ENCODE measurements at regions not wholly inside any gene's neighbourhood (a gene's known extent, or its start where the extent isn't known, plus 50 kb on each side); places are given as distances from the start of the nearest gene placed in this dataset.

GRCh38 chr14:53655080-53655785 is 301.4 kb downstream of the BMP4 start:
- peaks cover 6% of the 10 kb centered on the region for H3K4me1 Mint-ChIP-seq (ENCODE audit: unreplicated experiment)
- H3K4me3 Mint-ChIP-seq = no peak overlapping the region
- no peak overlapping the region for H3K27ac Mint-ChIP-seq
- DNase-seq (ENCODE audit: extremely low spot score, unreplicated experiment) = no peak
- TF ChIP-seq CTCF (conservative IDR thresholded peaks at IDR 0.05) = no peak
- peaks cover 4% of the 10 kb centered on the region for H3K36me3 Mint-ChIP-seq
- H3K27me3 Mint-ChIP-seq = peaks cover 5% of the 10 kb centered on the region
- no peaks in the 10 kb centered on the region for H3K9me3 Mint-ChIP-seq

GRCh38 chr14:53652068-53652467 is 304.6 kb downstream of the BMP4 start:
- H3K27me3 Mint-ChIP-seq = peaks cover under 1% of the 10 kb centered on the region
- no peaks in the 10 kb centered on the region for H3K36me3 Mint-ChIP-seq
- peaks cover 1% of the 10 kb centered on the region for H3K4me1 Mint-ChIP-seq (ENCODE audit: unreplicated experiment)
- no peak overlapping the region for H3K27ac Mint-ChIP-seq
- H3K4me3 Mint-ChIP-seq = no peak overlapping the region
- no peak for DNase-seq (ENCODE audit: extremely low spot score, unreplicated experiment)
- TF ChIP-seq CTCF (conservative IDR thresholded peaks at IDR 0.05) = no peak
- H3K9me3 Mint-ChIP-seq = no peaks in the 10 kb centered on the region

GRCh38 chr14:53651096-53651740 is 305.4 kb downstream of the BMP4 start:
- H3K4me3 Mint-ChIP-seq = no peak overlapping the region

GRCh38 chr14:53646925-53647324 is 309.7 kb downstream of the BMP4 start:
- Mint-ChIP-seq H3K27me3 (no peaks in the 10 kb centered on the region), H3K4me3 (no peak overlapping the region), H3K4me1 (ENCODE audit: unreplicated experiment) (no peaks in the 10 kb centered on the region), H3K9me3 (no peaks in the 10 kb centered on the region), H3K36me3 (no peaks in the 10 kb centered on the region), H3K27ac (no peak overlapping the region)
- no peak for TF ChIP-seq CTCF (conservative IDR thresholded peaks at IDR 0.05)
- DNase-seq (ENCODE audit: extremely low spot score, unreplicated experiment) = no peak

More at GRCh38 chr14:53651096-53651740, 305.4 kb downstream of the BMP4 start:
- no peak for DNase-seq (ENCODE audit: extremely low spot score, unreplicated experiment)
- H3K27ac Mint-ChIP-seq = no peak overlapping the region
- no peaks in the 10 kb centered on the region for H3K36me3 Mint-ChIP-seq
- H3K4me1 Mint-ChIP-seq (ENCODE audit: unreplicated experiment) = no peaks in the 10 kb centered on the region
- H3K27me3 Mint-ChIP-seq = no peaks in the 10 kb centered on the region
- no peaks in the 10 kb centered on the region for H3K9me3 Mint-ChIP-seq
- TF ChIP-seq CTCF (conservative IDR thresholded peaks at IDR 0.05) = no peak

GRCh38 chr14:53640695-53641094 is 315.9 kb downstream of the BMP4 start:
- H3K9me3 Mint-ChIP-seq = no peaks in the 10 kb centered on the region
- no peaks in the 10 kb centered on the region for H3K27me3 Mint-ChIP-seq
- no peak overlapping the region for H3K27ac Mint-ChIP-seq
- no peak overlapping the region for H3K4me3 Mint-ChIP-seq
- no peak for TF ChIP-seq CTCF (conservative IDR thresholded peaks at IDR 0.05)
- H3K4me1 Mint-ChIP-seq (ENCODE audit: unreplicated experiment) = no peaks in the 10 kb centered on the region
- H3K36me3 Mint-ChIP-seq = no peaks in the 10 kb centered on the region
- DNase-seq (ENCODE audit: extremely low spot score, unreplicated experiment) = no peak
